ENCODE measurements at regions not wholly inside any gene's neighbourhood (a gene's known extent, or its start where the extent isn't known, plus 50 kb on each side); places are given as distances from the start of the nearest gene placed in this dataset.
"Not testable (repeated sequence)": the region's sequence is repeated elsewhere in the genome, so short reads cannot be mapped to it uniquely, and the experiment has no call there.

DNA sequence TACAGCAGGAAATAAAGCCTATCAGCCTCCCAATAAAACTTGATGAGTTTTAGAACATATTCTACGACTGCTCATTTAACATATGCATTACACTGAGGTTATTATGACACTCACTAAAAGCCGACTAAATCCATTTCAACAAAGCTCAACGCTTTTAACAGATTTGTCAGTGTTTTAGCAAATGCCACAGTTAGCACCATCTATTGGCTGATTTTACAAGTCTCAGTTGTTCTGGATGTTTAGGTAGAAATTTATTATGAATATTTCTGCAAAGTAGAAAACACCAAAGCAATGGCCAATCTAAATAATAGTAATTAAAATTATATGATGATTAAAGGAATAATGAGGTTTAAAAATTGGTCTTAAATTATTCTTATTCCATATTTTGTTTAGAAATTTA is 993.2 kb upstream of the PCDH7 start:
- TF ChIP-seq, protein P1, sequence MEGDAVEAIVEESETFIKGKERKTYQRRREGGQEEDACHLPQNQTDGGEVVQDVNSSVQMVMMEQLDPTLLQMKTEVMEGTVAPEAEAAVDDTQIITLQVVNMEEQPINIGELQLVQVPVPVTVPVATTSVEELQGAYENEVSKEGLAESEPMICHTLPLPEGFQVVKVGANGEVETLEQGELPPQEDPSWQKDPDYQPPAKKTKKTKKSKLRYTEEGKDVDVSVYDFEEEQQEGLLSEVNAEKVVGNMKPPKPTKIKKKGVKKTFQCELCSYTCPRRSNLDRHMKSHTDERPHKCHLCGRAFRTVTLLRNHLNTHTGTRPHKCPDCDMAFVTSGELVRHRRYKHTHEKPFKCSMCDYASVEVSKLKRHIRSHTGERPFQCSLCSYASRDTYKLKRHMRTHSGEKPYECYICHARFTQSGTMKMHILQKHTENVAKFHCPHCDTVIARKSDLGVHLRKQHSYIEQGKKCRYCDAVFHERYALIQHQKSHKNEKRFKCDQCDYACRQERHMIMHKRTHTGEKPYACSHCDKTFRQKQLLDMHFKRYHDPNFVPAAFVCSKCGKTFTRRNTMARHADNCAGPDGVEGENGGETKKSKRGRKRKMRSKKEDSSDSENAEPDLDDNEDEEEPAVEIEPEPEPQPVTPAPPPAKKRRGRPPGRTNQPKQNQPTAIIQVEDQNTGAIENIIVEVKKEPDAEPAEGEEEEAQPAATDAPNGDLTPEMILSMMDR (IDR thresholded peaks at IDR 0.05) = no peak
- ATAC-seq = no peak
- H3K36me3 ChIP-seq = no peaks in the 10 kb centered on the region
- no peak for DNase-seq
- intact Hi-C loops (cut with DNase I) = no loop called here
- H3K4me3 ChIP-seq = no peak overlapping the region
- no peaks in the 10 kb centered on the region for H3K27me3 ChIP-seq
- H3K9me3 ChIP-seq = peaks cover 0 to 8% of the 10 kb centered on the region in 2 donors
- H3K27ac ChIP-seq = no peak overlapping the region
- H3K4me1 ChIP-seq = no peaks in the 10 kb centered on the region

DNA sequence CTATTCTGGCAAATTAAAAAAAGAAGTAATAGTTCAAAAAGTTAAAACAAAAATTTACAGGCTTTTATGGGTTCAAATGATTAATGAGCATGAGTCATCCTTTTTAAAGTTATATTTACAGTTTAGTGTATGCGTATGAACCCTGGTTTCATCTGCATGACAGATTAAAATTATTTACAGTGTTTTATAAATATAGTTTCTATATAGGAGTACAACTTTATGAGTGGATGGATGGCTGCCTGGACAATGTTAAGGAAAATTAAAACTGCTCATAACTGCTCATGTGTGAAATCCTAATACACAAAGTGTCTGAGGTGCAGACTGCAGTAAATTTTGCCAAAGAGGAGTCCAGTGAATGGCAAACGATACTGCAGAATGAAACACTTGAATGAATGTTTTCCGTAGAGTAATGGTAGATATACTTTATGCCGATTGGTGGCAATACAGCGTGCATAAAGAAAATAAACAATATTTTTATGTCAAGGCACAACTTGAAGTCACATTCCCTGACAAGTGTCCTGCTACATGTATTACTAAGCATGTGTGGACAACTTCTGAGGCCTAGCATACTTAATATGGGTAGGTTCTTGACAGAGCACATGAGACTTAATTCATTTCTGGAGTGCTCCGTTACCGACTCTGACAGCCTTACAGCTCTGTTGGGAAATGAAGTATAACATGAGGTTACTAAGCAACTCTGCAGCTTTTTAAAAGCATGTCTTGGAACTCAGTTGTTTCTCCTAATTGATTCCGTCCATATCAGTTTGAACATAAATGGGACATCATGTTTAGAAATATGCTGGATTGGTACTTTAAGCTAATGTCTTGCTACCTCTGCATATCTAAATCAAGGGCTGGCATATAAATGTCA is 985.6 kb upstream of the PCDH7 start:
- Histone ChIP-seq H3K9me3 (peaks cover 0 to 9% of the 10 kb centered on the region in 2 donors), H3K4me1 (no peaks in the 10 kb centered on the region), H3K36me3 (no peaks in the 10 kb centered on the region), H3K27me3 (no peaks in the 10 kb centered on the region), H3K27ac (no peak overlapping the region), H3K4me3 (no peak overlapping the region)
- intact Hi-C loops (cut with DNase I) = no loop called here
- no peak for DNase-seq
- TF ChIP-seq, protein P1 (IDR thresholded peaks at IDR 0.05) = no peak
- no peak for ATAC-seq

DNA sequence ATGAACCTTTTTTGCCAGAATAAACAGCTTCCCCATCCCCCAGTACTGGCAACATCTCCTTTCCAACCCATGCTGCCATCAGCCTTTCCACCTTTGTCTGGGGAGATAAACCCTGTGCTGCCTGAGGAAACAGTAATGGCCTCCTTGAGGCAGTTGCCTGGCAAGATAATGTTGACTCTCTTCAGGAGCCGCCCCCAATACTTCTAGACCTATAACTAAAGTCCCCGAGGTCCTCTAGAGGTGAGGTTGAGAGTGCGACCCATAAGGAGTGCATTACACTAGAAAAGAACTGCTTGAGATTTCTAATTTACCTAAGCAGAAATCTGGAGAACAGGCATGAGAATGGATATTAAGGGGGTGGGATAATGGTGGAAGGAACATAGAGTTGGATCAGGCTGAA is 963.2 kb upstream of the PCDH7 start:
- no peaks in the 10 kb centered on the region for H3K9me3 ChIP-seq
- intact Hi-C loops (cut with DNase I) = no loop called here
- no peaks in the 10 kb centered on the region for H3K36me3 ChIP-seq
- ATAC-seq (no peak), DNase-seq (no peak)
- H3K4me1 ChIP-seq = no peaks in the 10 kb centered on the region
- H3K27me3 ChIP-seq = no peaks in the 10 kb centered on the region
- TF ChIP-seq, protein P1 (IDR thresholded peaks at IDR 0.05) = no peak
- H3K4me3 ChIP-seq = no peak overlapping the region
- H3K27ac ChIP-seq = no peak overlapping the region

DNA sequence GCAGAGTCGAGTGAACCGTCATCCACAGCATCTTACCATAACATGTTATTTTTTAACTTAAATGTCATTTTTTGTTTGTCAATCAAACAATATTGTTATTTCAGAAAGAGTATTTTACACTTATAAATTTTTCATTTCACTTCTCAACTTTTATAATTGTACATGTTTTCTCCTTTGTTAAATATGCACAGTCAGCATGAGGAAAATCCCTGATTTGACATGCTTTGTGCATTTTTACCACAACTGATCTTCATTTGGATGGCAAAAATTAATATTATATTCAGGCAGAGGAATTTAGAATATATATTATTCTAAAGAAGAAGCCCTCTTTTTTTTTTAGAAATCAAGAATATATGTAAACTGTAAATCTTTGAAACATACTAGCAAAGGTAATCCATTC is 958.0 kb upstream of the PCDH7 start:
- intact Hi-C loops (cut with DNase I) = no loop called here
- H3K9me3 ChIP-seq = no peaks in the 10 kb centered on the region
- ATAC-seq (no peak), DNase-seq (no peak)
- H3K4me1 ChIP-seq = no peaks in the 10 kb centered on the region
- no peak overlapping the region for H3K4me3 ChIP-seq
- TF ChIP-seq, protein P1 (IDR thresholded peaks at IDR 0.05) = no peak
- no peak overlapping the region for H3K27ac ChIP-seq
- no peaks in the 10 kb centered on the region for H3K27me3 ChIP-seq
- H3K36me3 ChIP-seq = no peaks in the 10 kb centered on the region

DNA sequence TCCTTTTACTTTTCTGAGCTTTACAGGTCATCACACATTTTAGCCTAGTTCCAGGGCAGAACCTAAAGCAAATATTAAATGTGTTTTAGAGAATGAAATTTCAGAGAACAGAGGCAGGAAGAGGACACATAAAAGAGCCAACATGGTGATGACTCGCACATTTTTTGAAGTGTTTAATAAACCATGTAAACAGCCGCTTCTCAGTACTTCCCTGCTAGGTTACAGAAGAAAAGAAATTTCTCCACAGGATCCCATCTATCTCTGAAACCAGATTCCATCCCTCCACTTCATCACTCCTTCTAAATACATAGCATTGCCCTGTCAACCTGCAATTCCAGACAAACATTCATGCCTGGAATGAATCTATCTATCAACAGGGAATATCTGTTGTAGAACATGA is 949.5 kb upstream of the PCDH7 start:
- no peak overlapping the region for H3K27ac ChIP-seq
- no peaks in the 10 kb centered on the region for H3K4me1 ChIP-seq
- no peak overlapping the region for H3K4me3 ChIP-seq
- no peak for DNase-seq
- peaks cover 0 to 4% of the 10 kb centered on the region in 2 donors for H3K9me3 ChIP-seq
- H3K36me3 ChIP-seq = no peaks in the 10 kb centered on the region
- H3K27me3 ChIP-seq = no peaks in the 10 kb centered on the region
- TF ChIP-seq, protein P1 (IDR thresholded peaks at IDR 0.05) = no peak
- ATAC-seq = no peak
- intact Hi-C loops (cut with DNase I) = no loop called here

DNA sequence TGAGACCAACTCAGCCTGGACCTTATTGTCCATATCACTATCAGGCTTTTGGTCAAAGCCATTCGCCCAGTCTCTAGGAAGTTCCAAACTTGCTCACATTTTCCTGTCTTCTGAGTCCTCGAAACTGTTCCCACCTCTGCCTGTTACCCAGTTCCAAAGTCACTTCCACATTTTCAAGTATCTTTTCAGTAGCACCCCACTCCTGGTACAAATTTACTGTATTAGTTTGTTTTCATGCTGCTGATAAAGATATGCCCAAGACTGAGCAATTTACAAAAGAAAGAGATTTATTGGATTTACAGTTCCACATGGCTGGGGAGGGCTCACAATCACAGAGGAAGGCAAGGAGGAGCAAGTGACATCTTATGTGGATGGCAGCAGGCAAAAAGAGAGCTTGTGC is 932.0 kb upstream of the PCDH7 start:
- H3K27ac ChIP-seq; H3K27me3 ChIP-seq; DNase-seq; intact Hi-C loops (cut with DNase I); H3K4me3 ChIP-seq; ATAC-seq; H3K4me1 ChIP-seq; H3K36me3 ChIP-seq: not testable (repeated sequence)
- H3K9me3 ChIP-seq = peaks cover 0 to 33% of the 10 kb centered on the region in 2 donors
